ENCODE measurements at regions not wholly inside any gene's neighbourhood (a gene's known extent, or its start where the extent isn't known, plus 50 kb on each side); places are given as distances from the start of the nearest gene placed in this dataset.
A peak's percentile ranks its signal among the peaks of the same experiment; 100 is the strongest.

DNA sequence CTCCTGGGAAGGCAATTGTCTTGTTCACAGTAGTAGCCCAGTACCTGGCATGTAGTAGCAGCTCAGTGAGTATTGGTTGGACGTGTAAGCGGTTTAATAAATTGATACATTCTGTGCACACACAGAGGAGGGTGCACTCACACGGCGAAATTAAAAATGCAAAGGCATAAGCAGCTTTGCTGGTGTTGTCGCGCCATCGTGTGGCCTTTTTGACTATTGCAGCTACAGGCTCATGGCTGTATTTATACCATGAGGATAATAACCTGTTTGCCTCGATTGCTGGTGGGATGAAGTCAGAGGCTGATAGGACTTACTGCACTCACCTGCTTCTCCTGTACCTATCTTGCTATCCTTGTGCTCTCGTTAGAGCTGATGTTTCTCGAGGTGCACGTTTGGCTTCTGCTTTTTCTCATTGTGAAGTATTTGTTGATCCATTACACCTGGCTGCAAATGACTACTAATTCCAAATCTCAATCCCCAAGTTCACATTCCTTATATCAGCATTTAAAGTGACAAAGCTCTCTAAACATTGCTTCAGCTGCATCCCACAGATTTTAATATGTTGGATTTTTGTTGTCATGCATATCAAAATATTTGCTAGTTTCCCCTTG lies 61.5 kb downstream of the TBXT start:
- DNase-seq (ENCODE audit: low read depth in 1 of 2, low spot score in 1 of 2), result peak in 1 of 2 donors; percentile 49

DNA sequence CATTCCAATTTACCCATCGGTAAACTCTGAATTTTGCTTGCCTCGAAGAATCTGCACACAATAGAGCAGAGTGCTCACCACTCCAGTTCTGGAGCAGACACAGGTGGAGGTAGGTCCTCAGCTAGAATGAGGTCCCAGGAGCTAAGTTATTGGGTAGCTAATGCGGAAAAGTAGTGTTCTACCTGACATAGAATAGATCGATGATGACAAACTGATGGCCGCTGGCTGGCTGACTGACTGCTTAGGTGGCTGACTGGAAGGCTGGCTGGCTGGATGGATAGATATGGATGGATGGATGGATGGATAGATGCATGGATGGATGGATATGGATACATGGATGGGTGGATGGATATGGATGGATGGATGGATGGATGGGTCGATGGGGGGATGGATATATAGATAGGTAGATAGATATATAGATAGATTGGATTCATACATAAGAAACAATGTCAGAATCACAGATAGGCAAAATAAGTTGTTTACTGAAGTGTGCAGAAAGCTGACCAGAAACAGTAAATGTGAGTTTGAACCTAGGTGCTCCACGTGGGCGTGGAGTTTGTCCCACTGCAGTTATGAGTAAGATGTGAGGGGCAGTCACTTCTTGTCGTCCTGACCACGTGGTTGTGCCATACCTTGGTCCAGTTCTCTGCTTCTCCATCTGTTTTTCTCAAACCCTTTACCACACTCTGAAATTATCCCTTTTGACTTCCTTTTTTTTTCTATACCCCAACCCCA lies 62.1 kb downstream of the TBXT start:
- no peak for DNase-seq (ENCODE audit: low read depth in 1 of 2, low spot score in 1 of 2)

DNA sequence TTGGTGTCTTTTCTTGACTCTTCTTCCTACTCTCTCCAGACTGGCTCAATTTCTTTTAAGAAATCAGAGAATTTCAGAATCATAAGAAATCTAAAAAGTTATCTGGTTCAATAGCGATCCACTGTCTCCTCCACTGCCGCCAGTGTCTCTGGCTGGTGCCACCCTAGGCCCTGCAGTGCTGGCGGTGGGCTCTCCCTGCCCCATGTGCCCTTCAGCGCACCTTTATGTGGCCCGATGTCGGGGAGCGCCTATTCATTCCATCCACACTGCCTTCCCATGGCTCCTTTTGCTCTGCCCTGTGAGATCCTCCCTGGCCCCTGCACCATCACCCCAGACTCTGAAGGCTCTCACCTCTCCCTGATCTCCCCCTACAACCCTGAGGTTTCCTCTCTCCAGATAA lies 62.8 kb downstream of the TBXT start:
- no peak for DNase-seq (ENCODE audit: low read depth in 1 of 2, low spot score in 1 of 2)

DNA sequence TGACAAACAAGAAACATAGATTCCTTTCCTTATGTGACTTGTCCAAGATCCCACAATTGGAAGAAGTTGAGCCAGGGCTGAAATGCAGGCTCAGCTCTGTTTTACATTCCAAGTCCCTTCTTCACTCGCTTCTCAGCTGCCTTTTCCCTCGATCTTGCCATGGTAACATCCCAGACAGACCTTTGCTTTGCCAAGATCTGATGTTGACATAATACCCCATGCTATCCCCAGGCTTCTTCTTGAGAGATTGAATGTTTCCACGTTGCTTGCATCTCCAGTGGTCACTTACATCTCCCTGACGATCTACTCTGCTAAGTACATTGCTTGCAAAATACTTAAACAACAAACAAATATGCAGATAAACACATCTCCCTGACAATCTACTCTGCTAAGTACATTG lies 63.5 kb downstream of the TBXT start:
- DNase-seq (ENCODE audit: low read depth in 1 of 2, low spot score in 1 of 2), result no peak

DNA sequence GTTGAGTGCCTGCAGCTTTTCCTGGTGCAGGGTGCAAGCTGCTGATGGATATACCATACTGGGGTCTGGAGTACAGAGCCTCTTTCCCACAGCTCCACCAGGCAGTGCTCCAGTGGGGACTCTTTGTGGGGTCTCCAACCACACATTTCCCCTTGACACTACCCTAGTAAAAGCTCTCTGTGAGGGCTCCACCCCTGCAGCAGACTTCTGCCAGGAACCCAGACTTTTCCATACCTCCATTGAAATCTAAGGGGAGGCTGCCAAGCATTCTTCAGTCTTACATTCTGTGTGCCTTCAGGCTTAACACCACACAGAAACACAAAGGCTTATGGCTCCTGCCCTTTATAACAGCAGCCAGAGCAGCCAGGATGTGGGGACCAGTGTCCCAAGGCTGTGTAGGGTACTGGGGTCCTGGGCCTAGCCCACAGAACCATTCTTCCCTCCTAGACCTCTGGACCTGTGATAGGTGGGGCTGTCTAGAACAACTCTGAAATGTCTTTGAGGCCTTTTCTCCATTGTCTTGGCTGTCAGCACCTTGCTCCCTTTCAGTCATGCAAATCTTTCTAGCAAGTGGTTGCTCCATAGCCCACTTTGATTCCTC lies 65.7 kb downstream of the TBXT start:
- no peak for DNase-seq (ENCODE audit: low read depth in 1 of 2, low spot score in 1 of 2)

DNA sequence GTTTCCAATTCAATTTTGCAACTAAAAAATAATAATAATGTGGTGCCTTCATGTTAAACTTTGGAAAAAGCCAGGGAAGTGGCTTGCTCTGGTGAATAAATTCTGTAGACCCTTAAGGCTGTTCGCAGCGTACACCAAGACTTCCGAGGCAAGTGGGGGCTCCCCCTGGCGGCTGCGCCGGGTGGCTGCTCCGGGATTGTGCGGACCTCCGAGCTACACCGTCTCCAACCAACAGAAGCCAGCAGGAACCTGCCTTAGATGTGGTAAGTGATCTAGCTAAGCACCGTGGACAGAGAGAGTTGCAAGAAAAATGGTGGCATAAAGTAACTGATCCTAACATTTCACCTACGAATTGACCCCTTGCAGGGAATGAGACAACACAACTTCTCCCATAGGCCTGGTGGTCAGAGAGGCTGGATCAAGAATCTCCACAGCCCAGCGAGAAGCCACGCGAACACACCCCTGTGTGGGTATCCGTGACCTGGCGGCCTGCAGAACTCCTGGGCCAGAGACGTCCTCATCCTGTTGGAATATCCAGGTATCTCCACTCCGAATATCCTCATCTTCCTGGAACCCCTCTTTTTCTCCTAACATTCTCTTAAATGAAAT lies 69.6 kb downstream of the TBXT start:
- DNase-seq (ENCODE audit: low read depth in 1 of 2, low spot score in 1 of 2), result peak in 1 of 2 donors; percentile 28

DNA sequence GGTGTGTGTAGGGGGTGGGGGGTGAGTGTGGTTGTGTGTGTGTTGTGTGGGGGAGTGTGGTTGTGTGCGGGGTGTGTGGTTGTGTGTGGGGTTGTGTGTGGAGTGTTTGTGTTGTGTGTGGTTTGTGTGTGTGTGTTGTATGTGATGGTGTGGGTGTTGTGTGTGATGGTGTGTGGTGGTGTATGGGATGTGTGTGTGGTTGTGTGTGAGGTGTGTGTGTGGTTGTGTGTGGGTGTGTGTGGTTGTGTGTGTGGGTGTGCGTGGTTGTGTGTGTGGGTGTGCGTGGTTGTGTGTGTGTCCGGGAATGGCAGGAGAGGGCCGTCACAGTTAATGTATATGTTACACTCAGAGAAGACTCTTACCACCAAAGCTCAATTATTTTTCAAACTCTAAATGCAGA lies 79.8 kb downstream of the TBXT start:
- DNase-seq (ENCODE audit: low read depth in 1 of 2, low spot score in 1 of 2), result no peak

DNA sequence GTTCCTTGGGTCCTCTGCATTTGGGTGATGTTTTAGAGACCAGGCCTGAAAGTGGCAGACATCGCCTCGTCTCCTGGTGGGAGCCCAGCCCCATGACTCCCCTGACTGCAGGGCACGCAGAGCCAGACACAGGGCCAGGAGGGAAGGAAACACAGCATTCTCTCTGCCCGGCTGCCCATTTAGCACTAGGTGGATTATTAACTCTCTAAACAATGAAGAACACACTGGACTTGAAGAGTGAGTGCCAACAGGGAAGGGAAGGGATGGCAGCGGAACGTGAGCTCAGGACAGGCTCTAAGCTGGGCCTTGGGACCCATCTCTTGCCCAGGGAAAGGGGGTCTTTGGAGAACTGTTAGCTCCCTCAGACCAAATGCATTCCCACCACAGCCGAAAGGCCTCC lies 80.4 kb downstream of the TBXT start:
- DNase-seq (ENCODE audit: low read depth in 1 of 2, low spot score in 1 of 2), result no peak

DNA sequence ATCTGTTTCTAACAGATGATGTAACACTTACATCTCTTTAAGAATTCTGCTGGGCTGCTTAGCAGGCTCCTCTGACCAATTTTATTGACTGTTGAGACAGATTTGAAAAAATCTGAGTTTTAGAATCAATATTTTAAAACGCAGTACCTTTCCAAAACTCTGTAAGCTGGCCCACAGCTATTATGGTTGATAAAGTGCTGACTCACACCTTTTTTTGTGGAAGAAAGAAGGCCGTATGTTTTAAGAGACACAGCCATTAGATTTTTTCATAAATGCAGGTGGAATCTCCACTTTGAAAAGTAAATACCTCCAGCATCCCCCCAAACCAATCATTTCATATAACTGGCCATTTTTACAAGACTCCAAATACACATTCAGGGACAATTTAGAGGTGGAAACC lies 82.2 kb downstream of the TBXT start:
- no peak for DNase-seq (ENCODE audit: low read depth in 1 of 2, low spot score in 1 of 2)

DNA sequence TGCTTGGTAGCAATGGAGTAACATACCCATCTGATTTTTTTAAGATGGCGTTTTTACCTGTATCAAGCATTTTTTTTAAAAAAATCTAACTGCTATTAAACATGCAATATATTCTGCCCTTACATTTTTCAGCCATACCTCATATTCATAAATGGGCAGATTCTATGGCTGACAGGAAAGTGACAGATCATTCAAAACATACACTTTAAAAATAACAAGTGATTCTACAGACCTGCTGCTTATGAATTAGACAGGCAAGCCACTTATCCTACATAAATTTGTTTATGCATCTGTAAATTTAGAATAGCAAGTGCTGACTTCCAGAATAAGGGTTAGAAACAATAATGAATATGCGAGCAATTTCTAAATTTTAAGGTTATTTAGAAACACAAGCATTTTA lies 82.7 kb downstream of the TBXT start:
- no peak for DNase-seq (ENCODE audit: low read depth in 1 of 2, low spot score in 1 of 2)

DNA sequence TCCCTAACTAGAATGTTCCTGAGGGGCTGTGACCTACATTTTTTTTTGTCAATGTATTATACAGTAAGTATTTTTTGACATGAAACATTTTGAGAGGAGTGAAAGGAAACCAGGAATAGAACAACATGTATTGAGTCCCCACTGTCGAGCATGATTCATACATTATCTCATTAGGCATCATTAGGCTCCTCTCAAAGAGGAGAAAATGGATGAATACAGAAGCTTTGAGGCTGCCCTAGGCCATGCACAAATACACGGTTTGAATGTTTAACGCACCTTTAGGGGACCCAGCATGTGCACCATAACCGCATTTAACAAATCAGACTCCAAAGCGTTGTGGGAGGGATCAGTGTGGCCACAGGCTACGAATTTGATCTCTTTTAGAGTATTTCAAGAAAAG lies 87.8 kb downstream of the TBXT start:
- no peak for DNase-seq (ENCODE audit: low read depth in 1 of 2, low spot score in 1 of 2)

DNA sequence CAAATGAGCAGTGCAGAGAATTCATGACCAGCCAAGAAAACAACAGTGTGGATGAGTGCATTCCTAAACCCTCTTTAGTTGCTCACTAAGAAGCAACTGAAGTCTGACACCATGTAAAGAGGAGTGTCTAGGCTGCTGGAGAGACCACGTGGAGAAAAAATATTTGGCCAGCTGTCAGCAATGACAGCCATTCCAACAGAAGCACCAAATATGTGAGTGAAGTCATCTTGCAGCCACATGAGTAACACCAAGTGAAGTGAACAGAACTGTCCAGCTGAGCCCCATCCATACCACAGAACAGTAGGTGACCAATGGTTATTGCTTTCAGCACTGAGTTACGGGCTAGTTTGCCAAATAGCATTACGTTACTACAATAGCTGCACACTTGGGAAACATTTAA lies 89.4 kb downstream of the TBXT start:
- no peak for DNase-seq (ENCODE audit: low read depth in 1 of 2, low spot score in 1 of 2)

DNA sequence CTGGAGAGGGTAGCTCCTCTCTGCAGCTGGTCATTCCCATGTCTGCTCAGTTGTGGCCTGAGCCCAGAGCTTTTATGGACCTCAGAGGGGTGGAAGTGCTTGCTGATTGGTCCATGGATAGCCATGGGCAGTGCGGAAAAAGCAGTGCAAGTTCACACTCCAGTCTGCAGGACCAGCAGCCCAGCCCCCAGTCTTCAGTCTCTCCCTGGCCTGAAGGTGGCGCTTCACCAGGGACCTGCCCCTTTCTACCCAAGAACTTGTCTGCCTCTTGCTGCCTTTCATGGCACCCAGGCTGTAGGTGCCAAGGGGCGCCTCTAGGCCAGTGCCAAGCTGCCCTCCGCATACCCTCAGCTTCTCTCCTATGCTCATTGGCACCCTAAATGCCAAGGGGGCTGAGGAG lies 91.0 kb downstream of the TBXT start:
- DNase-seq (ENCODE audit: low read depth in 1 of 2, low spot score in 1 of 2), result no peak

DNA sequence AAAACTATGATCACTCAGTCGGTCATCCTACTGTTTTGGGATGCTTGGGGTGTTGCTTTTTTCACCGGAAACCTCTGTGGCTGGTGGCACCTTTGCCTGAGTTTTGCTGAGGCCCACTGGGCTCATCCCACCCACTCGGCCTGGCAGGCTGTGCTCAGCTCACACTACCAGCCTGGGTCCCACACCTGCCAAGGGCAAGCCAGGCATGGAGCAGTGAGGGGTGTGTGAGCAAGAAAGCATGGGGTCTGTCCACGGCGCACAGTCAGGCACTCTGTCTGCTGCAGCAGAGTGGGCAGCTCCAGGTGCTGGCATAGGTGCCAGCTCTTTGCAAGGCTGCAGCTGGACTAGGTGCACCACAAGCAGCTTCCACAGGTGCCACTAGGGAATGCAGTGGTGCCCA lies 91.7 kb downstream of the TBXT start:
- no peak for DNase-seq (ENCODE audit: low read depth in 1 of 2, low spot score in 1 of 2)

DNA sequence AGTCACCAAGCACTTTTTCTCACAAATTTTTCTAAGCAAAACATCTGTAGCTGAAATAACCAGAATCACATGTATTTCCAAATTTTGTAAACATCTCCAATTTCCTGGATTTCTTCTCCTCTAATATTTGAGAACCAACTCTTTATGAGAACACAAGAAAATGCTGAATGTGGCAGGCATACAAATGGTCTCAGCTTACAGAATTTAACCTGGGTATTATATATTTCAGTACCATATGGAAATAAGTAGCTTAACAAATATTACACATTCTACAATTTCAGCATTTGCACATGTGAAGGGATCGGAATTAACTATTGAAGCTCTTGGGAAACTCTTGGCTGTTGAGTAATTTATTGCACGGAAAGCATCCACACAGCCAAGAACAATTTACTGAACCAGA lies 92.5 kb downstream of the TBXT start:
- no peak for DNase-seq (ENCODE audit: low read depth in 1 of 2, low spot score in 1 of 2)

DNA sequence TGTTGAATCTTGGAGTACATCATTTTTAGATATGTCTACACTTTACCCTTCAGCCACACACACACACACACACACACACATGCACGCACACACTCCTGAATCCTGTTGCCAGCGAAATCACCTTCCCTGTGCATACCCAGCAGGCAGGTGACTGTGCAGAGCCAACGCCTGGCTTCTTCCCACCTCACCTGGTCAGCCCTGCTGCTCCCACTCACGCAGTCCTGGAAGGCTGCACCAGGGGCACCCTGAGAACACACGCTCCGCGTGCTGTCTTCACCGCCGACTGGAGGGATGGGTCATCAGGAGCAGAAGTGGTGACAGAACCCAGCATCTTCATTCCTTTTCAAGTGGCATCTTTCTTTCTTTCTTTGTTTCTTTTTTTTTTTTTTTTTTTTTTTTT lies 94.6 kb downstream of the TBXT start:
- DNase-seq (ENCODE audit: low read depth in 1 of 2, low spot score in 1 of 2), result no peak

DNA sequence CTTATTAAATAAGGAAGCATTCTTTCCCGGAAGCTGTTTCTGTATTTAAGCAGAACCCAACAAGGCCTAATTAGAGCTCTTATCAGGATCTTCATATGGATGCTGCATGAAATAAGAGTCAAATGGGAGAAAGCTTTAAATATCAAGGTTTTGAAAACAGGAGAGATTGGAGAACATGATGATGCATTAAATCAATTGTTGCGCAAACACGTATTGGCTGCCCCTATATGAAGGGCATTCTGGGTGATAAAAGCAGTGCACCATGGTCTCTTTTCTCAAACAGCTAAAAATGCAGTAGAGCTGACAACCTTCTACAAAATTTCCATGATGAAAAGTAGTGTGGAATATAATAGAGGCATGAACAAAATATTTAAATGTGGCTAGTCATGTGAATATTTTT lies 98.9 kb downstream of the TBXT start:
- DNase-seq (ENCODE audit: low read depth in 1 of 2, low spot score in 1 of 2), result no peak

DNA sequence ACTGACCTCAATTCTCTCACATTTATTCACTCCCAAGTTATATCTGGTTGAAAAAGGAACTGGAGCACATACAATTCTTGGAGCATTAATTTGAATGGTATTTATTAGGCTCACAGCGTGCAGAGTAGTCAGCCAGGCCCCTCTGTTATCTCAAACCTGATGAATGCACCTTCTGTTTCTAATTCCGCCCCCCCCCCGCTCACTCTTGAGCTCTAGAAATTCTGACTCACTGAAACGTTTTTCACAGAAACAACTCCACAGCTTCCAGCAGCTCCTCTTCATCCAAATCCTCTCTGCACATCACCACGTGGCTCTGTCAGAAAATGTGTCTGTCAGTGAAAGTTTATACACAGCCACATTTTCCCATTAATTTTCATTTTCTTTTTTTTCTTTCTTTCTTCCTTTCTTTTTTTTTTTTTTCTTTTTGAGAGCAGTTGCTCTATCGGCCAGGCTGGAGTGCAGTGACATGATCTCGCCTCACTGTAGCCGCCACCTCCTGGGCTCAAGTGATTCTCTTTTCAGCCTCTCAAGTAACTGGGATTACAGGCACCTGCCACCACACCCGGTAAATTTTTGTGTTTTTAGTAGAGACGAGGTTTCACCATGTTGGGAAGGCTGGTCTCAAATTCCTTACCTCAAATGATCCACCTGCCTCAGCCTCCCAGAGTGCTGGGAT lies 109.4 kb downstream of the TBXT start:
- no peak for DNase-seq (ENCODE audit: low read depth in 1 of 2, low spot score in 1 of 2)

DNA sequence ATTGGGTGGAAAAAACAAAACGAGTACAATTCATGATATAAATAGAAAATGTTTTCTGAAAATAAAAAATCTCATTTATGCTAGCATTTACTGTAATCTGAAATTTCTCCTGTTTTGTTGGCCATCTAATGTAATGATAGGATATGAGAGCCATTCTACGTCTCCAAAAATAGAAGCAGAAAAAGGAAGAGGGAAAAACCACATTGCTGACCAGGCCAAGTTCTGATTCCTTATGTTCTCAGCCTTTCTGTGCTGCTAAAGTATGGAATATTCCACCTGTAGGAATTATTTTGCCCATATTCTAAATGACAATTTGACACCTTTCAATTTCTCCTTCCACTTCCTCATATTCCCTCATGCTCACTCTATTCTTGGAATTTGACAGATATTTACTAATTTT lies 110.2 kb downstream of the TBXT start:
- DNase-seq (ENCODE audit: low read depth in 1 of 2, low spot score in 1 of 2), result no peak

DNA sequence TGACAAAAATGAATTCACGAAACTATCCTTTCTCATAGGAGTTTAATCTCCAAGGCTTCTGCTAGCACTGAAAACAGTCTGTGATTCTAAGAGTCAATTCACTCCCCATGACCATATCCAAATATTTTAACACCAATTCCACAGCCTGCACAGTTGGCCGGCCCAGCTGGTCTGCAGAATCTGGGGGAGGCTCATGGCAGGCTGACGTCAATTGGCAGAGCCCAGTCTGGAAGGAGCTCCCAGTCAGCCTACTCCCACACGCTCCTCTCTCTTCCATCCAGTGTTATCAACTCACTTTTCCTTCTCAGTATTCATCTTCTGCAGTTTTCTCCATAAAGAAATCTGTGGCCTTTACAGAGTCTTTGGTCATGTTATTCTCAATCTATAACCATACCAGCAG lies 111.0 kb downstream of the TBXT start:
- no peak for DNase-seq (ENCODE audit: low read depth in 1 of 2, low spot score in 1 of 2)

DNA sequence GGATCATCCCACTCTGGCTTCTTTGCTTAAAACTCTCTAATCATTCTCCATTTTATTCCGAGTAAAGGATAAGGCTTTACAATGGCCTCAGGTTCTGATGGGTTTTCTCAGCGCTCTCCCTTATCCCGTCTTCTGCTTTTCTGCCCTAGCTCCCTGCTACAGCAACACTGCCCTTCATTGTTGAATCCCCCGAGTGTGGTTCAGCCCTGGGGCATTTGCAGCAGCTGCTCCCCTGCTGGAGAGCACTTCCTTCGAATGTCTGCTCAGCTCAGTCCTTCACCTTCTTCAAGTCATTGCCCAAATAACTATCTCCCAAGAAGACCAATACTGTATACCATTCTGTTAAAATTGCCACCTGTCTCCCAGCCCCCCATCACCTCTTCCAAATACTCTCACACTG lies 111.8 kb downstream of the TBXT start:
- DNase-seq (ENCODE audit: low read depth in 1 of 2, low spot score in 1 of 2), result no peak

DNA sequence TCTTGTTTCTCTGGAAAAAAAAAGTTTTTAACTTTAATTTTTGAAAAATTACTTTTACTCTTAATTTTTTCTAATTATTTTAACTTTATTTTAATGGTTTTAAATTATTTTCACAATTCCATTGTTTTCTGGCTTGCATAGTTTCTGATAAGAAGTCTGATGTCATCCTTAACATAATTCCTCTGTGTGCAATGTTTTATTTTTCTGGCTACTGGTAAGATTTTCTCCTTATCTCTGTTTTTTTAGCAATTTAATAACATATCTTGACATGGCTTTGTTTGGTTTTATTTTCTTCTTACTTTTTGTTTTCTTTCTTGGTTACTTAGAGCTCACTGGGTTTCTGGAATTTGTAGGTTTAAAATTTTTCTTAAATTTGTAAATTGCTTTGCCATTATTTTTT lies 114.8 kb downstream of the TBXT start:
- DNase-seq (ENCODE audit: low read depth in 1 of 2, low spot score in 1 of 2), result no peak
